H1 (cell line): ENCODE measurements at regions not wholly inside any gene's neighbourhood (a gene's known extent, or its start where the extent isn't known, plus 50 kb on each side); places are given as distances from the start of the nearest gene placed in this dataset.

Experiments
- CTCF ChIA-PET: fragments of 300-600 bp; sonication (Branson Sonifier 250); formaldehyde crosslinking; loops from one replicate; lab custom pipeline; 2021; ENCODE audit not compliant: partially characterized antibody; lab: Charles Lee
- POLR2A ChIA-PET: fragments of 300-600 bp; sonication (Branson Sonifier 250); formaldehyde crosslinking; loops from one replicate; lab custom pipeline; 2021; ENCODE audit warnings: inconsistent platforms; ENCODE audit not compliant: partially characterized antibody; lab: Charles Lee
- DNase-seq, 2 experiments: peaks; one replicate each; pipeline versions ENCODE4 v3.0.0 to v3.0.0-alpha.2; 2010 to 2022; ENCODE audit warnings: low spot score in 2 of 2, low read depth in 1 of 2, mixed read lengths in 1 of 2
- FAIRE-seq: peaks from 2 replicates; lab custom pipeline; 2011; peaks lifted over from hg19 to GRCh38; lab: Jason Lieb, UNC
- H2AFZ ChIP-seq: 2 replicates; pipeline ENCODE4 v1.8.1; 2012; ENCODE audit warnings: low read length, inconsistent platforms
- H2AK5ac ChIP-seq: 2 replicates; pipeline ENCODE4 v1.6.1; 2013; ENCODE audit warnings: low read depth, low read length
- H2BK120ac ChIP-seq: replicated peaks from 2 replicates; pipeline ENCODE3; 2013; ENCODE audit warnings: low read depth, low read length, inconsistent platforms
- H2BK12ac ChIP-seq: 2 replicates; pipeline ENCODE4 v1.6.1; 2013; ENCODE audit warnings: low read depth, low read length
- H2BK15ac ChIP-seq: 2 replicates; pipeline ENCODE4 v1.6.1; 2013; ENCODE audit warnings: low read length
- H2BK20ac ChIP-seq: 2 replicates; pipeline ENCODE4 v1.6.1; 2013; ENCODE audit warnings: low read length
- H2BK5ac ChIP-seq: 2 replicates; pipeline ENCODE4 v1.6.1; 2013; ENCODE audit warnings: low read depth, low read length
- H3K14ac ChIP-seq: 2 replicates; pipeline ENCODE4 v1.6.1; 2013; ENCODE audit warnings: inconsistent platforms; ENCODE audit not compliant: insufficient read length
- H3K18ac ChIP-seq: 2 replicates; pipeline ENCODE4 v1.6.1; 2013; ENCODE audit warnings: low read length; ENCODE audit errors: extremely low read depth
- H3K23ac ChIP-seq: 2 replicates; pipeline ENCODE4 v1.6.1; 2013; ENCODE audit warnings: inconsistent platforms; ENCODE audit not compliant: insufficient read length
- H3K23me2 ChIP-seq: 2 replicates; pipeline ENCODE4 v1.6.1; 2013; ENCODE audit warnings: low read depth, low read length
- H3K27ac ChIP-seq: 2 replicates; pipeline ENCODE4 v1.6.1; 2011; ENCODE audit warnings: low read depth, low read length, inconsistent platforms
- H3K27me3 ChIP-seq, 4 experiments: replicated peaks in 1 of 4; 1 replicate in 1 of 4; 2 replicates in 3 of 4; pipeline versions ENCODE4 v1.6.1 to v1.8.1; 2011 to 2013; ENCODE audit warnings: low read length in 3 of 4, mild to moderate bottlenecking in 3 of 4, inconsistent platforms in 2 of 4, mixed read lengths in 2 of 4, moderate library complexity in 1 of 4; ENCODE audit not compliant: control insufficient read depth in 3 of 4, insufficient read depth in 3 of 4; ENCODE audit errors: extremely low read depth in 1 of 4
- H3K36me3 ChIP-seq, 4 experiments: 2 replicates each; pipeline versions ENCODE4 v1.6.1 to v1.8.1; 2011 to 2013; ENCODE audit warnings: mild to moderate bottlenecking in 4 of 4, low read length in 3 of 4, moderate library complexity in 2 of 4, control low read depth in 1 of 4, inconsistent platforms in 1 of 4; ENCODE audit not compliant: insufficient read depth in 4 of 4, control insufficient read depth in 2 of 4
- H3K4ac ChIP-seq: replicated peaks from 2 replicates; pipeline ENCODE3; 2013; ENCODE audit warnings: low read length, low read depth, mixed read lengths, inconsistent platforms; ENCODE audit not compliant: insufficient read length
- H3K4me1 ChIP-seq, 4 experiments: replicated peaks in 1 of 4; 1 replicate in 1 of 4; 2 replicates in 3 of 4; pipeline versions ENCODE4 v1.6.1 to v1.8.1; 2011 to 2013; ENCODE audit warnings: low read length in 3 of 4, inconsistent platforms in 2 of 4, mixed read lengths in 1 of 4; ENCODE audit not compliant: insufficient read depth in 4 of 4, control insufficient read depth in 3 of 4
- H3K4me2 ChIP-seq, 2 experiments: 2 replicates each; pipeline versions ENCODE4 v1.6.1 to v1.8.1; 2011 to 2013; ENCODE audit warnings: low read depth in 2 of 2, low read length in 2 of 2, control low read depth in 1 of 2, inconsistent platforms in 1 of 2, mild to moderate bottlenecking in 1 of 2; ENCODE audit not compliant: insufficient read depth in 1 of 2
- H3K4me3 ChIP-seq, 4 experiments: fragments of 200-600, 300-600 bp in 1 of 4; sonication (generic), shearing (Covaris generic), sonication (Bioruptor Twin) in 1 of 4; 2 replicates each; pipeline versions ENCODE4 v1.5.1 to v1.8.1; 2011 to 2016; ENCODE audit warnings: low read length in 4 of 4, low read depth in 3 of 4, control low read depth in 2 of 4, inconsistent platforms in 2 of 4, mild to moderate bottlenecking in 2 of 4, mixed read lengths in 1 of 4, moderate library complexity in 1 of 4; ENCODE audit not compliant: insufficient read depth in 2 of 4; ENCODE audit errors: extremely low read depth in 1 of 4
- H3K56ac ChIP-seq: replicated peaks from 2 replicates; pipeline ENCODE3; 2013; ENCODE audit warnings: low read depth, mild to moderate bottlenecking, mixed read lengths, low read length, inconsistent platforms; ENCODE audit not compliant: insufficient read length
- H3K79me1 ChIP-seq: 2 replicates; pipeline ENCODE4 v1.6.1; 2013; ENCODE audit warnings: low read depth, low read length, control low read depth
- H3K79me2 ChIP-seq, 2 experiments: 2 replicates each; pipeline versions ENCODE4 v1.6.1 to v1.8.1; 2012 to 2013; ENCODE audit warnings: low read length in 2 of 2, mild to moderate bottlenecking in 2 of 2, inconsistent platforms in 1 of 2; ENCODE audit not compliant: insufficient read depth in 2 of 2, control insufficient read depth in 1 of 2
- H3K9ac ChIP-seq, 4 experiments: replicated peaks in 1 of 4; 1 replicate in 1 of 4; 2 replicates in 3 of 4; pipeline versions ENCODE4 v1.6.1 to v1.8.1; 2011 to 2013; ENCODE audit warnings: low read depth in 3 of 4, low read length in 3 of 4, control low read depth in 2 of 4, mild to moderate bottlenecking in 2 of 4, moderate library complexity in 2 of 4, inconsistent platforms in 1 of 4; ENCODE audit errors: extremely low read depth in 1 of 4
- H3K9me3 ChIP-seq, 2 experiments: 2 replicates each; pipeline versions ENCODE4 v1.6.1 to v1.8.1; 2012 to 2013; ENCODE audit warnings: mild to moderate bottlenecking in 2 of 2, moderate library complexity in 2 of 2, control low read depth in 1 of 2, inconsistent platforms in 1 of 2, low read depth in 1 of 2, low read length in 1 of 2, mixed read lengths in 1 of 2; ENCODE audit not compliant: insufficient read depth in 2 of 2
- H4K20me1 ChIP-seq, 2 experiments: replicated peaks in 1 of 2; 2 replicates each; pipeline versions ENCODE3 to v1.8.1; 2011 to 2013; ENCODE audit warnings: inconsistent platforms in 2 of 2, low read length in 2 of 2, mild to moderate bottlenecking in 1 of 2; ENCODE audit not compliant: insufficient read depth in 2 of 2, control insufficient read depth in 1 of 2
- H4K5ac ChIP-seq: 2 replicates; pipeline ENCODE4 v1.6.1; 2013; ENCODE audit warnings: low read length, low read depth, mixed read lengths, inconsistent platforms; ENCODE audit not compliant: insufficient read length
- H4K8ac ChIP-seq: 2 replicates; pipeline ENCODE4 v1.8.0; 2013; ENCODE audit warnings: mild to moderate bottlenecking, moderate library complexity, low read length, inconsistent platforms; ENCODE audit not compliant: insufficient read depth; ENCODE audit errors: extremely low read depth
- H4K91ac ChIP-seq: replicated peaks from 2 replicates; pipeline ENCODE3; 2013; ENCODE audit warnings: low read length, mixed read lengths, inconsistent platforms; ENCODE audit not compliant: insufficient read length
- EP300 ChIP-seq, 2 experiments: IDR thresholded peaks; 1 replicate in 1 of 2; 2 replicates in 1 of 2; pipeline ENCODE4 v1.6.1; 2011 to 2012; ENCODE audit warnings: low read depth in 2 of 2, low read length in 2 of 2, mild to moderate bottlenecking in 2 of 2, borderline replicate concordance in 1 of 2, inconsistent platforms in 1 of 2, moderate library complexity in 1 of 2
- JUN ChIP-seq: IDR thresholded peaks from 2 replicates; pipeline ENCODE4 v1.6.1; 2011; ENCODE audit warnings: low read depth, mild to moderate bottlenecking, improper control_type of control experiment, low read length
- PHF8 ChIP-seq: fragments of 200-600 bp; sonication (generic); conservative IDR thresholded peaks from 2 replicates; pipeline ENCODE4 v1.7.1; 2012; ENCODE audit warnings: low read depth, mild to moderate bottlenecking, inconsistent platforms, low read length, moderate library complexity
- RBBP5 ChIP-seq: IDR thresholded peaks from 2 replicates; pipeline ENCODE4 v1.7.1; 2012; ENCODE audit warnings: low read depth, mild to moderate bottlenecking, inconsistent platforms, low read length, moderate library complexity, borderline replicate concordance
- SIRT6 ChIP-seq: IDR thresholded peaks from one replicate; pipeline ENCODE4 v1.7.1; 2012; ENCODE audit warnings: low read length, inconsistent platforms
- SIX5 ChIP-seq: IDR thresholded peaks from 2 replicates; pipeline ENCODE4 v1.6.1; 2011; ENCODE audit warnings: mild to moderate bottlenecking, low read depth, low read length
- SP4 ChIP-seq: IDR thresholded peaks from 2 replicates; pipeline ENCODE4 v1.6.1; 2012; ENCODE audit warnings: low read length, inconsistent platforms
- SRF ChIP-seq: IDR thresholded peaks from 2 replicates; pipeline ENCODE4 v1.6.1; 2011; ENCODE audit warnings: mild to moderate bottlenecking, low read depth, low read length, moderate library complexity
- TF ChIP-seq, protein P1 (sequence below): IDR thresholded peaks from 2 replicates; pipeline ENCODE4 v1.6.1; 2011; ENCODE audit warnings: low read depth, mild to moderate bottlenecking, low read length; ENCODE audit not compliant: insufficient read depth

- H3K14ac ChIP-seq, result no peak overlapping the region
- no peak overlapping the region for H3K18ac ChIP-seq
- no peak overlapping the region for H2BK120ac ChIP-seq
- no peak overlapping the region for H2BK12ac ChIP-seq
- H4K91ac ChIP-seq, result no peak overlapping the region
- no peak overlapping the region for H3K23ac ChIP-seq
- no peak overlapping the region for H3K27ac ChIP-seq
- no peak overlapping the region for H2BK15ac ChIP-seq
- H3K4ac ChIP-seq, result no peak overlapping the region
- H3K79me1 ChIP-seq, result no peaks in the 10 kb centered on the region
- no peaks in the 10 kb centered on the region for H3K23me2 ChIP-seq
- H2AFZ ChIP-seq, result no peak overlapping the region
- H3K4me2 ChIP-seq, result no peak overlapping the region
- FAIRE-seq (no peak), DNase-seq (no peak)
- no peaks in the 10 kb centered on the region for H4K20me1 ChIP-seq
- no peak overlapping the region for H2BK5ac ChIP-seq
- no peaks in the 10 kb centered on the region for H3K4me1 ChIP-seq
- H3K79me2 ChIP-seq, result no peaks in the 10 kb centered on the region
- TF ChIP-seq RBBP5, result no peak
- no peak for TF ChIP-seq SIX5
- TF ChIP-seq, protein P1, sequence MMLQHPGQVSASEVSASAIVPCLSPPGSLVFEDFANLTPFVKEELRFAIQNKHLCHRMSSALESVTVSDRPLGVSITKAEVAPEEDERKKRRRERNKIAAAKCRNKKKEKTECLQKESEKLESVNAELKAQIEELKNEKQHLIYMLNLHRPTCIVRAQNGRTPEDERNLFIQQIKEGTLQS, result no peak
- no peak for TF ChIP-seq EP300 (IDR thresholded peaks at IDR 0.05; ENCODE audit: borderline replicate concordance in 1 of 2, low read depth in 2 of 2, low read length in 2 of 2)
- no peak for TF ChIP-seq PHF8
- no peak for TF ChIP-seq SP4
- TF ChIP-seq JUN, result no peak
- TF ChIP-seq SIRT6, result no peak
- TF ChIP-seq SRF, result no peak
- H4K5ac ChIP-seq, result no peak overlapping the region
- ChIA-PET POLR2A (no interaction called here), CTCF (no interaction called here)
- H4K8ac ChIP-seq, result no peak overlapping the region
- H2AK5ac ChIP-seq, result no peak overlapping the region
- no peak overlapping the region for H2BK20ac ChIP-seq
- H3K56ac ChIP-seq, result no peak overlapping the region
- H3K9me3 ChIP-seq, result peaks cover 0 to 7% of the 10 kb centered on the region in 2 experiments; a peak in 1 of 4 replicates
- H3K27me3 ChIP-seq, result no peaks in the 10 kb centered on the region
- no peak overlapping the region for H3K4me3 ChIP-seq
- H3K36me3 ChIP-seq, result no peaks in the 10 kb centered on the region
- H3K9ac ChIP-seq, result no peak overlapping the region
Observed at GRCh38 chr21:38881131-38881530, 75.4 kb downstream of the ETS2 start.
